Testis (tissue), 2 donors: ENCODE measurements at regions not wholly inside any gene's neighbourhood (a gene's known extent, or its start where the extent isn't known, plus 50 kb on each side); places are given as distances from the start of the nearest gene placed in this dataset.

Experiments used
- CTCF ChIP-seq, 3 experiments: fragments of 450-650 bp in 2 of 3; fragments of 200-600 bp in 1 of 3; sonication (generic) in 1 of 3; IDR thresholded peaks; one replicate each; pipeline ENCODE4 v1.5.1; 2016 to 2019; ENCODE audit warnings: antibody characterized with exemption in 3 of 3, mild to moderate bottlenecking in 2 of 3, moderate library complexity in 1 of 3
- POLR2A ChIP-seq: fragments of 450-650 bp; IDR thresholded peaks from one replicate; pipeline ENCODE4 v1.6.1; 2017; ENCODE audit warnings: antibody characterized with exemption, mild to moderate bottlenecking, moderate library complexity

- TF ChIP-seq CTCF (IDR thresholded peaks at IDR 0.05) (no peak), POLR2A (no peak)
Measured at GRCh38 chr9:19875291-19875920, 86.6 kb upstream of the SLC24A2 start.
